ENCODE measurements at regions not wholly inside any gene's neighbourhood (a gene's known extent, or its start where the extent isn't known, plus 50 kb on each side); places are given as distances from the start of the nearest gene placed in this dataset.

GRCh38 chr1:213720032-213720431, 267.7 kb upstream of the PROX1 start:
- in situ Hi-C loops (cut with HindIII; ENCODE audit: low sequenced_read_pairs): no loop called here
- H3K4me3 ChIP-seq (ENCODE audit: low read depth, low read length): no peak overlapping the region
- no peak for TF ChIP-seq CTCF (IDR thresholded peaks at IDR 0.05; ENCODE audit: low read depth, low read length)
- no peak for DNase-seq (ENCODE audit: low read depth, low spot score)

GRCh38 chr1:213723187-213723586, 264.6 kb upstream of the PROX1 start:
- in situ Hi-C loops (cut with HindIII; ENCODE audit: low sequenced_read_pairs): no loop called here
- TF ChIP-seq CTCF (IDR thresholded peaks at IDR 0.05; ENCODE audit: low read depth, low read length): no peak
- no peak for DNase-seq (ENCODE audit: low read depth, low spot score)
- no peak overlapping the region for H3K4me3 ChIP-seq (ENCODE audit: low read depth, low read length)

- in situ Hi-C loops (cut with HindIII; ENCODE audit: low sequenced_read_pairs): no loop called here
- no peak overlapping the region for H3K4me3 ChIP-seq (ENCODE audit: low read depth, low read length)
- TF ChIP-seq CTCF (IDR thresholded peaks at IDR 0.05; ENCODE audit: low read depth, low read length): no peak
- peak; percentile 17 for DNase-seq (ENCODE audit: low read depth, low spot score)
Observed at GRCh38 chr1:213724640-213725536, 262.9 kb upstream of the PROX1 start.

- in situ Hi-C loops (cut with HindIII; ENCODE audit: low sequenced_read_pairs): no loop called here
- no peak for TF ChIP-seq CTCF (IDR thresholded peaks at IDR 0.05; ENCODE audit: low read depth, low read length)
- no peak overlapping the region for H3K4me3 ChIP-seq (ENCODE audit: low read depth, low read length)
- DNase-seq (ENCODE audit: low read depth, low spot score): no peak
Observed at GRCh38 chr1:213727853-213728592, 259.8 kb upstream of the PROX1 start.

GRCh38 chr1:213728593-213729536, 258.9 kb upstream of the PROX1 start:
- TF ChIP-seq CTCF (IDR thresholded peaks at IDR 0.05; ENCODE audit: low read depth, low read length): no peak
- H3K4me3 ChIP-seq (ENCODE audit: low read depth, low read length): no peak overlapping the region
- in situ Hi-C loops (cut with HindIII; ENCODE audit: low sequenced_read_pairs): no loop called here
- no peak for DNase-seq (ENCODE audit: low read depth, low spot score)

- TF ChIP-seq CTCF (IDR thresholded peaks at IDR 0.05; ENCODE audit: low read depth, low read length): no peak
- H3K4me3 ChIP-seq (ENCODE audit: low read depth, low read length): no peak overlapping the region
- in situ Hi-C loops (cut with HindIII; ENCODE audit: low sequenced_read_pairs): no loop called here
- DNase-seq (ENCODE audit: low read depth, low spot score): no peak
Observed at GRCh38 chr1:213733705-213734104, 254.1 kb upstream of the PROX1 start.
